ENCODE measurements at regions not wholly inside any gene's neighbourhood (a gene's known extent, or its start where the extent isn't known, plus 50 kb on each side); places are given as distances from the start of the nearest gene placed in this dataset.

DNA sequence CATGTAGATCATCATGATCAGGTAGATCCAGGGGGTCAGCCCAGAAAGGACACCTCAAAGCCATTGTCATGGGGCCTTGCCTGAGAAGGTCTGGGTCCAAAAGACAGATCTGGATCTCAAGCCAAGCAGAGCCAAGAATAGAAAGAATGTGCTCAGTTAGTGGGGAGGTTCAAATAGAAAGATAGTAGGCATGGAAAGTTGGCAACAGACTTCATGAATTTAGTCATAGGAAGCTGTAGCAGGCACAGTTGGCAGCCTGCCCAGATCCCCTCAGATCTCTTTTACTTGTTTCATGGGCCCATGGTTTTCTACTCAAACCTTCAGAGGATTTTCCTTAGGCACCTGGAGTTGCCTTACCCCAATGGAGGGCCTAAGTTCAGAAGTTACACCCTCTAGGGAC is 767.0 kb downstream of the SLC4A3 start:
- no peak for ATAC-seq
- Mint-ChIP-seq H3K4me3 (no peak overlapping the region), H3K9me3 (no peaks in the 10 kb centered on the region), H3K27ac (no peak overlapping the region), H3K36me3 (no peaks in the 10 kb centered on the region), H3K4me1 (no peaks in the 10 kb centered on the region), H3K27me3 (no peaks in the 10 kb centered on the region)

DNA sequence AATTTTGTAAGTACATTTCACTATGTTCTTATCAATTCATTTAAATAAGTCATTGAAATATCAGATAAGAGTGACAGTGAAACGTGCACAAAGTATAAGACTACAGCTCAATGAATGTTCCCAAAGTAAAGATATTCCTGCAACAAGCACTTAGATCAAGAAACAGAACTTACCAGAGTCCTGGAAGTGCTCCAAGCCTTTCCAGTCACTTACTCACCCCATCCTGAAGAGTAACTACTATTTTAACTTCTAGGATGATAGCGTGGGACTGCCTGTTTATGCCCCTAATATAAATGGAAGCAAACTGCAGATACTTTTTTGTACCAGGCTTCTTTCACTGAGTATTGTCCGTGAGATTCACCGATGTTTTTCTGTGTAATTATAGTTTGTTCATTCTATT is 768.9 kb downstream of the SLC4A3 start:
- H3K27me3 Mint-ChIP-seq = no peaks in the 10 kb centered on the region

DNA sequence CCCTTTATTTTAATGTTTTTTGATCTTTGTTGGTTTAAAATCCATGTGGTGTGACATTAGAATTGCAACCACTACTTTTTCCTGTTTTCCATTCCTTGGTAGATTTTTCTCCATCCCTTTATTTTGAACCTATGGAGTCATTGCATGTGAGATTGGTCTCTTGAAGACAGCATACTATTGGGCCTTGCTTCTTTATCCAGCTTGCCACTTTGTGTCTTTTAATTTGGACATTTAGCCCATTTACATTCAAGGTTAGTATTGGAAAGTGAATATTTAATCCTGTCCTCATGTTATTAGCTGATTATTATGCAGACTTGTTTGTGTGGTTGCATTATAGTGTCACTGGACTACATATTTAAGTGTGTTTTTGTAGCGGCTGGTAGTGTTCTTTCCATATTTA is 782.9 kb downstream of the SLC4A3 start:
- H3K4me1 Mint-ChIP-seq = no peaks in the 10 kb centered on the region
- H3K4me3 Mint-ChIP-seq = no peak overlapping the region
- H3K9me3 Mint-ChIP-seq = peaks cover 25% of the 10 kb centered on the region
- H3K27ac Mint-ChIP-seq = no peak overlapping the region
- H3K36me3 Mint-ChIP-seq = no peaks in the 10 kb centered on the region
- ATAC-seq = no peak
- no peaks in the 10 kb centered on the region for H3K27me3 Mint-ChIP-seq

More for the DNA sequence above, 768.9 kb downstream of the SLC4A3 start:
- H3K9me3 Mint-ChIP-seq = peaks cover 3% of the 10 kb centered on the region
- no peak overlapping the region for H3K4me3 Mint-ChIP-seq
- no peaks in the 10 kb centered on the region for H3K4me1 Mint-ChIP-seq
- H3K27ac Mint-ChIP-seq = no peak overlapping the region
- ATAC-seq = no peak
- no peaks in the 10 kb centered on the region for H3K36me3 Mint-ChIP-seq

GRCh38 chr2:220417503-220417902 is 790.1 kb downstream of the SLC4A3 start:
- H3K4me3 Mint-ChIP-seq = no peak overlapping the region

GRCh38 chr2:220419647-220420046 is 792.2 kb downstream of the SLC4A3 start:
- Mint-ChIP-seq H3K27me3 (no peaks in the 10 kb centered on the region), H3K36me3 (no peaks in the 10 kb centered on the region)

More at GRCh38 chr2:220417503-220417902, 790.1 kb downstream of the SLC4A3 start:
- Mint-ChIP-seq H3K9me3 (peaks cover 3% of the 10 kb centered on the region), H3K4me1 (no peaks in the 10 kb centered on the region), H3K27ac (no peak overlapping the region), H3K36me3 (no peaks in the 10 kb centered on the region), H3K27me3 (no peaks in the 10 kb centered on the region)
- no peak for ATAC-seq

GRCh38 chr2:220420820-220421219 is 793.4 kb downstream of the SLC4A3 start:
- Mint-ChIP-seq H3K27me3 (no peaks in the 10 kb centered on the region), H3K4me3 (no peak overlapping the region), H3K36me3 (no peaks in the 10 kb centered on the region), H3K27ac (no peak overlapping the region), H3K9me3 (peaks cover 8% of the 10 kb centered on the region), H3K4me1 (no peaks in the 10 kb centered on the region)
- ATAC-seq = no peak

More at GRCh38 chr2:220419647-220420046, 792.2 kb downstream of the SLC4A3 start:
- Mint-ChIP-seq H3K4me3 (no peak overlapping the region), H3K9me3 (peaks cover 7% of the 10 kb centered on the region), H3K4me1 (no peaks in the 10 kb centered on the region), H3K27ac (no peak overlapping the region)
- ATAC-seq = no peak

GRCh38 chr2:220422676-220423075 is 795.2 kb downstream of the SLC4A3 start:
- Mint-ChIP-seq H3K27me3 (no peaks in the 10 kb centered on the region), H3K9me3 (peaks cover 9% of the 10 kb centered on the region), H3K4me3 (no peak overlapping the region), H3K4me1 (no peaks in the 10 kb centered on the region), H3K27ac (no peak overlapping the region), H3K36me3 (no peaks in the 10 kb centered on the region)
- no peak for ATAC-seq

DNA sequence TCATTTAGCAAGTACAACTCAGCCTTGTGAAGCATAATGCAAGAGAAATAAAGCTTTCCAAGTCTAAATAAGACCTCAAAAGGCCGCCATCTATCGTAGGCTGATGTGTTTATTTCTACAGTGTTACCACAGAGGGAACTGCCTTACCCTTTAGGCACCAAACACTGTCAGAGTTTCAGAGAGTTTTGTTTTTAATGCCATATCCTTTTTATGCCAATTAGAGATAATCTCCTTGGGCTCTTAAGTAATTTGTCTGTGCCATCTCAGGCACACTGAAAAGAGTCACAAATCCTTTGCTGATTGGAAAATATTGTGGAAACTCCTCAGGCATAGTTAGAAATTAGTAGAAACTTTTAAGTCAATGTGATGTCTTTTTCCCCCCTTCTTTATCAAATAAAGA is 797.1 kb downstream of the SLC4A3 start:
- Mint-ChIP-seq H3K27me3 (no peaks in the 10 kb centered on the region), H3K36me3 (no peaks in the 10 kb centered on the region), H3K9me3 (peaks cover 9% of the 10 kb centered on the region), H3K4me1 (no peaks in the 10 kb centered on the region), H3K27ac (no peak overlapping the region), H3K4me3 (no peak overlapping the region)
- no peak for ATAC-seq

GRCh38 chr2:220432645-220433044 is 805.2 kb downstream of the SLC4A3 start:
- Mint-ChIP-seq H3K27ac (no peak overlapping the region), H3K9me3 (peaks cover 5% of the 10 kb centered on the region), H3K36me3 (no peaks in the 10 kb centered on the region), H3K4me1 (no peaks in the 10 kb centered on the region), H3K4me3 (no peak overlapping the region), H3K27me3 (no peaks in the 10 kb centered on the region)
- ATAC-seq = no peak

- H3K36me3 Mint-ChIP-seq = no peaks in the 10 kb centered on the region
- H3K4me3 Mint-ChIP-seq = no peak overlapping the region
- H3K9me3 Mint-ChIP-seq = peaks cover 5% of the 10 kb centered on the region
- H3K4me1 Mint-ChIP-seq = no peaks in the 10 kb centered on the region
- no peak for ATAC-seq
- H3K27ac Mint-ChIP-seq = no peak overlapping the region
- H3K27me3 Mint-ChIP-seq = no peaks in the 10 kb centered on the region
Measured at GRCh38 chr2:220433131-220433530, 805.7 kb downstream of the SLC4A3 start.

- no peaks in the 10 kb centered on the region for H3K4me1 Mint-ChIP-seq
- no peak overlapping the region for H3K27ac Mint-ChIP-seq
- no peak for ATAC-seq
- H3K9me3 Mint-ChIP-seq = peaks cover 5% of the 10 kb centered on the region
- H3K36me3 Mint-ChIP-seq = no peaks in the 10 kb centered on the region
- no peaks in the 10 kb centered on the region for H3K27me3 Mint-ChIP-seq
- no peak overlapping the region for H3K4me3 Mint-ChIP-seq
Measured at GRCh38 chr2:220434385-220434784, 807.0 kb downstream of the SLC4A3 start.

- H3K4me1 Mint-ChIP-seq = no peaks in the 10 kb centered on the region
- no peak overlapping the region for H3K4me3 Mint-ChIP-seq
- H3K27ac Mint-ChIP-seq = no peak overlapping the region
- H3K36me3 Mint-ChIP-seq = no peaks in the 10 kb centered on the region
- H3K9me3 Mint-ChIP-seq = peaks cover 5% of the 10 kb centered on the region
- no peaks in the 10 kb centered on the region for H3K27me3 Mint-ChIP-seq
- no peak for ATAC-seq
Measured at GRCh38 chr2:220437938-220438337, 810.5 kb downstream of the SLC4A3 start.

DNA sequence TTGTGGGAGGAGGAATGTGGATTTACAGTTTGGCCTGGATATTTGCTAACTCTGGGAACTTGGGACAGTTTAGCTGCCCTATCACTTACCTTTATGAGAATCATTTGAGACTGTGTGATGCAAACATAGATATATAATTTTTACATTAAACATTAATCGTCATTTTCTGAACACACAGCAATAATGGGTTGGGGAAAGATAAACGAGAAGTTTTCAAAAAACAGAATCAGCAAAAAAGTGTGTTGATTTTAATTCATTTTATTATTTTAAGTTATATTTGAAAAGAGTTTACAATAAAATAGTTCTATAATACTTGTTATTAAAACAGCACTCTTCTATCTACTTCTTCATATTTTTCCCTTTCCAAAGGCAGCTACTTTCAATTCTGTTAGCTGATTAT is 813.3 kb downstream of the SLC4A3 start:
- H3K27ac Mint-ChIP-seq = no peak overlapping the region
- no peaks in the 10 kb centered on the region for H3K36me3 Mint-ChIP-seq
- no peaks in the 10 kb centered on the region for H3K27me3 Mint-ChIP-seq
- no peak for ATAC-seq
- no peaks in the 10 kb centered on the region for H3K4me1 Mint-ChIP-seq
- no peak overlapping the region for H3K4me3 Mint-ChIP-seq
- H3K9me3 Mint-ChIP-seq = peaks cover 5% of the 10 kb centered on the region

GRCh38 chr2:220441404-220441803 is 814.0 kb downstream of the SLC4A3 start:
- Mint-ChIP-seq H3K4me3 (no peak overlapping the region), H3K27me3 (no peaks in the 10 kb centered on the region), H3K27ac (no peak overlapping the region), H3K4me1 (no peaks in the 10 kb centered on the region), H3K9me3 (peaks cover 4% of the 10 kb centered on the region), H3K36me3 (no peaks in the 10 kb centered on the region)
- ATAC-seq = no peak

DNA sequence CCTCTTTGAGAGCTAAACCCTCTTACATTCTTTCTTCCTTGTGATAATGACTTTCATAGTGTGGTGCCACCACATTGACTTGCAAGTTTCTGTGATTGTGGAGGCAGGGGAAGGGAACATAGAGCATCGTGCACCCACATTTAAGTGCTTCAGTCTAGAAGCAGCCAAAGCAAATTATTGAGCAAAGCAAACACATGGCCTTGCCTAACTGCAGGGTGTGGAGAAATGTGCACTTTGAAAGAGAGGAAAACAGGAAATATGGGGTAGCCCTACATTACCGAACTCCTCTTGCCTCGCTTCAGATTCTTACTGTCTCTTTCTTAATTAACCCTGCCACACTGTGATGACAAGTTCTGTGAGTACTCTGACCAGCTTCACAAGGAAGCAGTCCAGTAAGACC is 814.6 kb downstream of the SLC4A3 start:
- Mint-ChIP-seq H3K27ac (no peak overlapping the region), H3K9me3 (peaks cover 4% of the 10 kb centered on the region), H3K36me3 (no peaks in the 10 kb centered on the region), H3K4me3 (no peak overlapping the region), H3K27me3 (no peaks in the 10 kb centered on the region), H3K4me1 (no peaks in the 10 kb centered on the region)
- no peak for ATAC-seq

- H3K36me3 Mint-ChIP-seq = no peaks in the 10 kb centered on the region
- no peak overlapping the region for H3K27ac Mint-ChIP-seq
- no peaks in the 10 kb centered on the region for H3K27me3 Mint-ChIP-seq
- no peak for ATAC-seq
- no peaks in the 10 kb centered on the region for H3K4me1 Mint-ChIP-seq
- H3K9me3 Mint-ChIP-seq = peaks cover 7% of the 10 kb centered on the region
- no peak overlapping the region for H3K4me3 Mint-ChIP-seq
Measured at GRCh38 chr2:220445429-220446105, 818.1 kb downstream of the SLC4A3 start.

All from stimulated activated memory B cell treated with anti-CD40 and anti-IgM and Interleukin-4, amounts not matched to agents 10 μg/mL and 1 μg/mL and 100 μg/mL, for 72 hours (primary cell).